K562 (cell line): ENCODE measurements at regions not wholly inside any gene's neighbourhood (a gene's known extent, or its start where the extent isn't known, plus 50 kb on each side); places are given as distances from the start of the nearest gene placed in this dataset.

Experiments
- ATAC-seq: fragments of 200-7000 bp; cut with Tn5 transposase; 3 replicates; pipeline ENCODE4 v1.9.1; 2020; ENCODE audit warnings: moderate library complexity
- BruUV-seq: library from RNA; stranded (reverse); fragments of 400-500 nt; replicated peaks from 2 replicates; lab custom pipeline; 2021; lab: Mats Ljungman, UMichigan
- CTCF ChIA-PET: fragments of 300-600 bp; formaldehyde crosslinking; extraction: SDS; loops from one replicate; lab custom pipeline; 2021; ENCODE audit warnings: low intra/inter-chr PET ratio; lab: Yijun Ruan, JAX
- POLR2A ChIA-PET: fragments of 300-600, 350-650 bp; sonication (Branson Sonifier 250); formaldehyde crosslinking; extraction: SDS; loops from one replicate; lab custom pipeline; 2021; ENCODE audit warnings: antibody characterized with exemption, inconsistent platforms; lab: Yijun Ruan, JAX
- DNase-seq, 4 experiments: peaks; one replicate each; pipeline versions ENCODE4 v3.0.0 to v3.0.0-alpha.2; 2011 to 2018; ENCODE audit warnings: low spot score in 3 of 4, mixed read lengths in 3 of 4; ENCODE audit errors: extremely low read depth in 1 of 4
- FAIRE-seq: peaks from 2 replicates; lab custom pipeline; 2011; peaks lifted over from hg19 to GRCh38; lab: Jason Lieb, UNC
- H2AFZ ChIP-seq: 2 replicates; pipeline ENCODE4 v1.6.0; 2011; ENCODE audit warnings: low read depth, low read length, control low read depth, inconsistent platforms
- H3K27ac ChIP-seq: fragments of 200-600 bp; 3 replicates; pipeline ENCODE4 v1.8.0; 2011; ENCODE audit warnings: low read depth, mild to moderate bottlenecking, control low read depth, inconsistent platforms, low read length, moderate library complexity, mixed read lengths; ENCODE audit errors: extremely low read depth
- H3K27me3 ChIP-seq, 2 experiments: fragments of 300-600 bp in 1 of 2; 2 replicates in 1 of 2; 3 replicates in 1 of 2; pipeline versions ENCODE4 v1.6.0 to v1.8.0; 2011; ENCODE audit warnings: inconsistent platforms in 2 of 2, low read length in 2 of 2, mild to moderate bottlenecking in 1 of 2, mixed read lengths in 1 of 2, moderate library complexity in 1 of 2; ENCODE audit not compliant: control insufficient read depth in 2 of 2, insufficient read depth in 2 of 2
- H3K36me3 ChIP-seq: fragments of 300-600 bp; 3 replicates; pipeline ENCODE4 v1.8.0; 2011; ENCODE audit warnings: mild to moderate bottlenecking, low read length, inconsistent platforms; ENCODE audit not compliant: control insufficient read depth, insufficient read depth
- H3K4me1 ChIP-seq, 2 experiments: fragments of 200-600 bp in 1 of 2; replicated peaks in 1 of 2; 2 replicates in 1 of 2; 3 replicates in 1 of 2; pipeline versions ENCODE4 v1.5.1 to v1.8.0; 2011; ENCODE audit warnings: inconsistent platforms in 2 of 2, low read length in 2 of 2, mild to moderate bottlenecking in 1 of 2, mixed read lengths in 1 of 2, moderate library complexity in 1 of 2; ENCODE audit not compliant: control insufficient read depth in 2 of 2, insufficient read depth in 2 of 2
- H3K4me2 ChIP-seq: 2 replicates; pipeline ENCODE4 v1.6.1; 2011; ENCODE audit warnings: low read length, control low read depth, inconsistent platforms, mixed read lengths; ENCODE audit not compliant: insufficient read depth
- H3K4me3 ChIP-seq: fragments of 200-600 bp; sonication (generic), shearing (Covaris generic); 2 replicates; pipeline ENCODE4 v1.5.1; 2016; ENCODE audit warnings: control low read depth, inconsistent platforms
- H3K79me2 ChIP-seq: fragments of 200-600 bp; 3 replicates; pipeline ENCODE4 v1.8.0; 2011; ENCODE audit warnings: low read length, inconsistent platforms; ENCODE audit not compliant: control insufficient read depth, insufficient read depth
- H3K9ac ChIP-seq, 2 experiments: 2 replicates each; pipeline versions ENCODE4 v1.6.0 to v1.6.1; 2011; ENCODE audit warnings: low read depth in 2 of 2, low read length in 2 of 2, control low read depth in 1 of 2, inconsistent platforms in 1 of 2, mild to moderate bottlenecking in 1 of 2, mixed read lengths in 1 of 2; ENCODE audit not compliant: insufficient read depth in 1 of 2
- H3K9me1 ChIP-seq: one replicate; pipeline ENCODE4 v1.6.0; 2011; ENCODE audit warnings: inconsistent platforms, mild to moderate bottlenecking, low read length, moderate library complexity; ENCODE audit not compliant: control insufficient read depth, insufficient read depth
- H3K9me3 ChIP-seq: replicated peaks from 2 replicates; pipeline ENCODE4 v1.5.1; 2011; ENCODE audit warnings: low read depth, low read length, inconsistent platforms; ENCODE audit not compliant: control insufficient read depth, insufficient read depth
- H4K20me1 ChIP-seq: replicated peaks from 2 replicates; pipeline ENCODE4 v1.6.1; 2011; ENCODE audit warnings: low read length, inconsistent platforms, mixed read lengths; ENCODE audit not compliant: control insufficient read depth, insufficient read depth
- CBX2 ChIP-seq: fragments of 200-600 bp; sonication (generic); IDR thresholded peaks from one replicate; pipeline ENCODE4 v1.6.1; 2012; ENCODE audit warnings: mild to moderate bottlenecking, low read length, inconsistent platforms; ENCODE audit not compliant: insufficient read depth, poor library complexity, severe bottlenecking
- CXXC5 ChIP-seq: fragments of 250-450 bp; sonication (Bioruptor Pico); IDR thresholded peaks from 2 replicates; pipeline ENCODE4 v1.8.0; 2022; ENCODE audit warnings: inconsistent platforms, mild to moderate bottlenecking, moderate library complexity
- L3MBTL2 ChIP-seq: fragments of 450-650 bp; IDR thresholded peaks from 2 replicates; pipeline ENCODE4 v1.6.1; 2016; ENCODE audit warnings: mild to moderate bottlenecking, moderate library complexity
- MEIS2 ChIP-seq: fragments of 450-650 bp; IDR thresholded peaks from 2 replicates; pipeline ENCODE4 v1.6.1; 2014; ENCODE audit warnings: mild to moderate bottlenecking; ENCODE audit not compliant: partially characterized antibody
- SMC3 ChIP-seq: conservative IDR thresholded peaks from 2 replicates; pipeline ENCODE4 v1.6.1; 2011; ENCODE audit warnings: low read depth, low read length, improper control_type of control experiment; ENCODE audit not compliant: insufficient read depth
- ZBTB33 ChIP-seq: sonication (generic); formaldehyde crosslinking; IDR thresholded peaks from 2 replicates; pipeline ENCODE4 v1.8.1; 2023; ENCODE audit warnings: mild to moderate bottlenecking, missing genetic modification reagents
- ZFP91 ChIP-seq: sonication (generic); formaldehyde crosslinking; IDR thresholded peaks from 2 replicates; pipeline ENCODE4 v1.8.0; 2022; ENCODE audit warnings: mild to moderate bottlenecking, missing genetic modification reagents
- ZKSCAN8 ChIP-seq: fragments of 200-800 bp; sonication (Bioruptor generic); IDR thresholded peaks from 2 replicates; pipeline ENCODE4 v1.6.1; 2016; ENCODE audit warnings: missing genetic modification characterization, missing compliant biosample characterization
- ZNF12 ChIP-seq: sonication (generic); formaldehyde crosslinking; IDR thresholded peaks from 2 replicates; pipeline ENCODE4 v1.4.0; 2020; ENCODE audit warnings: mild to moderate bottlenecking, missing genetic modification reagents
- ZNF444 ChIP-seq: fragments of 250-450 bp; sonication (Bioruptor Pico); IDR thresholded peaks from 2 replicates; pipeline ENCODE4 v1.4.0; 2020; ENCODE audit warnings: mild to moderate bottlenecking, moderate library complexity
- WGBS: fragments of 100-300 bp; shearing (Covaris generic); methylation state at CpG from one replicate; pipeline ENCODE4 v1.1.6; 2016; ENCODE audit warnings: low coverage, mixed read lengths; ENCODE audit not compliant: insufficient coverage; ENCODE audit errors: missing lambda C conversion rate; 5-methylcytosine and 5-hydroxymethylcytosine counted together
- in situ Hi-C: fragments of 300-500 bp; cut with MboI; formaldehyde crosslinking; loops from 4 replicates; pipeline ENCODE4 v1.15.0; 2018; ENCODE audit warnings: inconsistent platforms, mixed read lengths
- intact Hi-C: fragments of 100-400 bp; cut with micrococcal nuclease; formaldehyde crosslinking; loops from 2 replicates; pipeline ENCODE4 v1.14.2; 2022

- Histone ChIP-seq H3K4me2 (no peak overlapping the region), H3K27ac (no peak overlapping the region), H2AFZ (no peak overlapping the region), H3K4me3 (no peak overlapping the region), H3K9me3 (no peaks in the 10 kb centered on the region), H3K36me3 (no peaks in the 10 kb centered on the region), H3K9me1 (no peaks in the 10 kb centered on the region), H4K20me1 (no peaks in the 10 kb centered on the region), H3K4me1 (no peaks in the 10 kb centered on the region), H3K79me2 (no peaks in the 10 kb centered on the region), H3K9ac (no peak overlapping the region), H3K27me3 (no peaks in the 10 kb centered on the region)
- no peak for TF ChIP-seq SMC3
- in situ Hi-C loops (no loop called here), intact Hi-C loops (no loop called here)
- WGBS: 3% methylated on average over 2 of the region's 2 CpGs
- no peak for FAIRE-seq
- ATAC-seq: no peak
- DNase-seq: no peak
- ChIA-PET CTCF (no interaction called here), POLR2A (no interaction called here)
- no TSS peak for BruUV-seq
These were observed 560.2 kb downstream of the TOX3 start for GRCh38 chr16:51986717-51987116.

GRCh38 chr16:51986301-51986700 is 560.6 kb downstream of the TOX3 start:
- Histone ChIP-seq H3K9me3 (no peaks in the 10 kb centered on the region), H4K20me1 (no peaks in the 10 kb centered on the region), H3K9me1 (no peaks in the 10 kb centered on the region), H3K36me3 (no peaks in the 10 kb centered on the region), H2AFZ (no peak overlapping the region), H3K27me3 (no peaks in the 10 kb centered on the region), H3K4me3 (no peak overlapping the region), H3K4me2 (no peak overlapping the region), H3K4me1 (no peaks in the 10 kb centered on the region), H3K79me2 (no peaks in the 10 kb centered on the region), H3K9ac (no peak overlapping the region), H3K27ac (no peak overlapping the region)
- intact Hi-C loops (no loop called here), in situ Hi-C loops (no loop called here)
- POLR2A ChIA-PET: no interaction called here
- no peak for FAIRE-seq
- CTCF ChIA-PET: no interaction called here
- no peak for ATAC-seq
- no TSS peak for BruUV-seq
- 0% methylated on average over 1 of the region's 1 CpG for WGBS
- no peak for DNase-seq
- TF ChIP-seq L3MBTL2 (no peak), ZNF12 (CRISPR knock-in tag) (no peak), ZBTB33 (CRISPR knock-in tag) (no peak), ZNF444 (CRISPR knock-in tag) (no peak), CBX2 (no peak), ZKSCAN8 (CRISPR knock-in tag) (no peak), CXXC5 (CRISPR knock-in tag) (no peak), ZFP91 (CRISPR knock-in tag) (no peak), MEIS2 (no peak)
